Vagina (tissue), 2 donors: ENCODE measurements at regions not wholly inside any gene's neighbourhood (a gene's known extent, or its start where the extent isn't known, plus 50 kb on each side); places are given as distances from the start of the nearest gene placed in this dataset.
"Not testable (repeated sequence)": the region's sequence is repeated elsewhere in the genome, so short reads cannot be mapped to it uniquely, and the experiment has no call there.

ENCODE experiments used
- DNase-seq, 2 donors: peaks; one replicate each; pipeline ENCODE4 v3.0.0-alpha.2; 2017; ENCODE audit errors: extremely low spot score in 2 of 2
- H3K27ac ChIP-seq: fragments of 200-600 bp; sonication (generic); one replicate; pipeline ENCODE4 v1.5.1; 2019
- H3K27me3 ChIP-seq: fragments of 200-600 bp; sonication (generic); one replicate; pipeline ENCODE4 v1.5.1; 2019
- H3K36me3 ChIP-seq, 2 donors: fragments of 200-600 bp; sonication (generic); one replicate each; pipeline ENCODE4 v1.5.1; 2017 to 2019
- H3K4me1 ChIP-seq: fragments of 200-600 bp; sonication (generic); one replicate; pipeline ENCODE4 v1.5.1; 2019
- H3K4me3 ChIP-seq, 2 donors: fragments of 200-600 bp; sonication (generic); 1 replicate in 1 of 2; 2 replicates in 1 of 2; pipeline ENCODE4 v1.5.1; 2016 to 2019
- H3K9me3 ChIP-seq: fragments of 200-600 bp; sonication (generic); one replicate; pipeline ENCODE4 v1.5.1; 2019
- POLR2A ChIP-seq, 2 donors: fragments of 450-650 bp; IDR thresholded peaks; one replicate each; pipeline ENCODE4 v1.6.1; 2017; ENCODE audit warnings: antibody characterized with exemption in 2 of 2, mild to moderate bottlenecking in 2 of 2, moderate library complexity in 2 of 2
- POLR2AphosphoS5 ChIP-seq, 2 donors: sonication (generic); formaldehyde crosslinking; IDR thresholded peaks; one replicate each; pipeline ENCODE4 v1.9.0; 2017; ENCODE audit warnings: antibody characterized with exemption in 2 of 2, mild to moderate bottlenecking in 2 of 2, low read depth in 1 of 2; ENCODE audit not compliant: insufficient read depth in 1 of 2
- intact Hi-C: fragments of 100-400 bp; cut with DNase I; formaldehyde crosslinking; loops from one replicate; pipeline ENCODE4 v1.15.1; 2023
- TF ChIP-seq, protein P1 (sequence below), 3 experiments: fragments of 450-650 bp in 2 of 3; fragments of 200-600 bp in 1 of 3; sonication (generic) in 1 of 3; IDR thresholded peaks; one replicate each; pipeline ENCODE4 v1.5.1; 2017 to 2019; ENCODE audit warnings: antibody characterized with exemption in 3 of 3, mild to moderate bottlenecking in 2 of 3, moderate library complexity in 2 of 3

DNA sequence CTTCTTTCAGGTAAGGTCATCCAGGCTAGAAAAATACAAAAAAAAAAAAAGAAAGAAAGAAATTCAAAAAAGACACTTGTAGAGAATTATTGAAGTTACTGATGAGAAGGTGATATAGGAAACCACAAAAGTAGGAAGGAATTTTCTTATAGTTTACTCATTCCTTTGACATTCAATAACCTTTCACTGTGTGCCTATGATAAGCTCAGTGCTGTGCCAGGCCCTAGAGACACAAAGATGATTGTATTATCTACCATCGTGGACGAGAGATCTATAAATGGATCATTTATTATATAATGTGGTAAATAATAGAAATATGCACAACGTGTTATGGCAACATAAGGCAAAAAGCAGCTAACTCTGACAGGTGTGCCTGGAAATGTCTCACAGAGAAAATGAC is 109.6 kb upstream of the NGF start:
- Histone ChIP-seq H3K4me3 (no peak overlapping the region), H3K27me3 (no peaks in the 10 kb centered on the region), H3K4me1 (no peaks in the 10 kb centered on the region), H3K36me3 (no peaks in the 10 kb centered on the region), H3K27ac (no peak overlapping the region), H3K9me3 (no peaks in the 10 kb centered on the region)
- intact Hi-C loops = no loop called here
- no peak for DNase-seq
- no peak for TF ChIP-seq POLR2A (IDR thresholded peaks at IDR 0.05)
- no peak for TF ChIP-seq POLR2AphosphoS5 (IDR thresholded peaks at IDR 0.05; ENCODE audit: insufficient read depth in 1 of 2, low read depth in 1 of 2)
- TF ChIP-seq, protein P1, sequence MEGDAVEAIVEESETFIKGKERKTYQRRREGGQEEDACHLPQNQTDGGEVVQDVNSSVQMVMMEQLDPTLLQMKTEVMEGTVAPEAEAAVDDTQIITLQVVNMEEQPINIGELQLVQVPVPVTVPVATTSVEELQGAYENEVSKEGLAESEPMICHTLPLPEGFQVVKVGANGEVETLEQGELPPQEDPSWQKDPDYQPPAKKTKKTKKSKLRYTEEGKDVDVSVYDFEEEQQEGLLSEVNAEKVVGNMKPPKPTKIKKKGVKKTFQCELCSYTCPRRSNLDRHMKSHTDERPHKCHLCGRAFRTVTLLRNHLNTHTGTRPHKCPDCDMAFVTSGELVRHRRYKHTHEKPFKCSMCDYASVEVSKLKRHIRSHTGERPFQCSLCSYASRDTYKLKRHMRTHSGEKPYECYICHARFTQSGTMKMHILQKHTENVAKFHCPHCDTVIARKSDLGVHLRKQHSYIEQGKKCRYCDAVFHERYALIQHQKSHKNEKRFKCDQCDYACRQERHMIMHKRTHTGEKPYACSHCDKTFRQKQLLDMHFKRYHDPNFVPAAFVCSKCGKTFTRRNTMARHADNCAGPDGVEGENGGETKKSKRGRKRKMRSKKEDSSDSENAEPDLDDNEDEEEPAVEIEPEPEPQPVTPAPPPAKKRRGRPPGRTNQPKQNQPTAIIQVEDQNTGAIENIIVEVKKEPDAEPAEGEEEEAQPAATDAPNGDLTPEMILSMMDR (IDR thresholded peaks at IDR 0.05) = no peak

DNA sequence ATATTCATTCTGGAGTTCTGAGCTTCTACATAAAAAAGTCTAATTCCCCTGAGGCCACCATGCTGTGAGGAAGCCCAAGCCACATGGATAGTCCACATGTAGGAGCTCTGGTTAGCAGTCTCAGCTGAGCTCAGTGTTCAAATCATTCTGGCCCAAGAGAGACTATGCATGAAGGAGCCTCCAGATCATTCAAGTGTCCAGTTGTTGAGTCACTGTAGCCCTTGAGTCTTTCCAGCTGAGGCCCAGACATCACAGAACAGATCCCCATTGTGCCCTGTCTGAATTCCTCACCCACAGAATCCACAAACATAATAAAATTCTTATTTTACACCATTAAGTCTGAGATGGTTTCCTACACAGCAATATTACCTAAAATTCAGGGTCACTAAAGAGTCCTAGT is 107.0 kb upstream of the NGF start:
- TF ChIP-seq POLR2AphosphoS5 (IDR thresholded peaks at IDR 0.05; ENCODE audit: insufficient read depth in 1 of 2, low read depth in 1 of 2) = no peak
- TF ChIP-seq, protein P1 (IDR thresholded peaks at IDR 0.05) = no peak
- no peak for TF ChIP-seq POLR2A (IDR thresholded peaks at IDR 0.05)
- Histone ChIP-seq H3K27me3 (no peaks in the 10 kb centered on the region), H3K36me3 (no peaks in the 10 kb centered on the region), H3K4me1 (no peaks in the 10 kb centered on the region), H3K9me3 (no peaks in the 10 kb centered on the region), H3K4me3 (no peak overlapping the region), H3K27ac (no peak overlapping the region)
- intact Hi-C loops = no loop called here
- no peak for DNase-seq

DNA sequence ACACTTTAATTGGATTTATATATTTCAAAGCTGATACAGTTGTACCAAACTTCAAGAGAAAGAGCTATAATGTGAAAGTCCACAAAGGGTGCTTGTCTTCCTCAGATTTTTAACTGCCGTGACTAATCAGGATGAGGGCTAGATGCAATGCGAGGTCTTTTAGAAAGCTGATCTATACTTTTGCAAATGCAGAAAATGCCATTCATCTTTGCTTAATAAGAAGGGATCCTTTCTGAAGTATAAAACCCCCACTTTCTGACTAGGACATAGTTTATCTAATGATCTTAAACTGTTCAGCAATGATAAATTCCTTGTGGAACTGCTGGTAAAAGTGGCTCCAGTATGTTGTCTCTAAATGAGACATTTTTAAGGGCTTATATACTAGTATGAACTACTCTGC is 102.7 kb upstream of the NGF start:
- Histone ChIP-seq H3K27ac (no peak overlapping the region), H3K27me3 (no peaks in the 10 kb centered on the region), H3K4me3 (no peak overlapping the region), H3K4me1 (no peaks in the 10 kb centered on the region), H3K36me3 (no peaks in the 10 kb centered on the region), H3K9me3 (no peaks in the 10 kb centered on the region)
- no peak for DNase-seq
- intact Hi-C loops = no loop called here
- TF ChIP-seq POLR2AphosphoS5 (IDR thresholded peaks at IDR 0.05; ENCODE audit: insufficient read depth in 1 of 2, low read depth in 1 of 2) (no peak), POLR2A (IDR thresholded peaks at IDR 0.05) (no peak)
- TF ChIP-seq, protein P1 (IDR thresholded peaks at IDR 0.05) = no peak

DNA sequence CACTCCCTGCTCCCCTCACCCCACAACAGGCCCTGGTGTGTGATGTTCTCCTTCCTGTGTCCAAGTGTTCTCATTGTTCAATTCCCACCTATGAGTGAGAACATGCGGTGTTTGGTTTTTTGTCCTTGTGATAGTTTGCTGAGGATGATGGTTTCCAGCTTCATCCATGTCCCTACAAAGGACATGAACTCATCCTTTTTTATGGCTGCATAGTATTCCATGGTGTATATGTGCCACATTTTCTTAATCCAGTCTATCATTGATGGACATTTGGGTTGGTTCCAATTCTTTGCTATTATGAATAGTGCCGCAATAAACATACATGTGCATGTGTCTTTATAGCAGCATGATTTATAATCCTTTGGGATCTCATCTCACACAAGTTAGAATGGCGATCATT is 101.5 kb upstream of the NGF start:
- H3K36me3 ChIP-seq, H3K27ac ChIP-seq, H3K4me3 ChIP-seq, H3K9me3 ChIP-seq, DNase-seq, intact Hi-C loops, H3K27me3 ChIP-seq, H3K4me1 ChIP-seq: not testable (repeated sequence)

DNA sequence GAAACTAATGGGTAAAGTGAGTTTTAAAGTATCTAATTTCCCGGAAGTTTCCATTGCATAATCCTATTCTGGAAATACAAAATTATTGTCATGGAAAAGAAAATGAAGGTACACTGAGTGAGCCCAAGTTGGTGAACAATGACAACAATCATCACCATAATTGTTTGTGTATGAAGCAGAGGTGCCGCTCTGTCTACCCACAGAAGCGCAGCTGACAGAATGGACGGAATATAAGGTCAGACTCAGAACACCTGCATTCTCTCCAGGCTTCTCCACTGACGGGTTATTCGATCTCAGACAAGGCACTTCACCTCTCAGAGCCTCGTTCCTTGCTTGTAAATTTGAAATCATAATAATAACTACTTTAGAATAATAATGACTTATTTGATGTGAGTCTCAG is 99.1 kb upstream of the NGF start:
- Histone ChIP-seq H3K27ac (no peak overlapping the region), H3K27me3 (no peaks in the 10 kb centered on the region), H3K9me3 (no peaks in the 10 kb centered on the region), H3K4me1 (no peaks in the 10 kb centered on the region), H3K36me3 (no peaks in the 10 kb centered on the region), H3K4me3 (no peak overlapping the region)
- intact Hi-C loops = no loop called here
- TF ChIP-seq, protein P1 (IDR thresholded peaks at IDR 0.05) = no peak
- TF ChIP-seq POLR2AphosphoS5 (IDR thresholded peaks at IDR 0.05; ENCODE audit: insufficient read depth in 1 of 2, low read depth in 1 of 2) = no peak
- no peak for TF ChIP-seq POLR2A (IDR thresholded peaks at IDR 0.05)
- DNase-seq = no peak

DNA sequence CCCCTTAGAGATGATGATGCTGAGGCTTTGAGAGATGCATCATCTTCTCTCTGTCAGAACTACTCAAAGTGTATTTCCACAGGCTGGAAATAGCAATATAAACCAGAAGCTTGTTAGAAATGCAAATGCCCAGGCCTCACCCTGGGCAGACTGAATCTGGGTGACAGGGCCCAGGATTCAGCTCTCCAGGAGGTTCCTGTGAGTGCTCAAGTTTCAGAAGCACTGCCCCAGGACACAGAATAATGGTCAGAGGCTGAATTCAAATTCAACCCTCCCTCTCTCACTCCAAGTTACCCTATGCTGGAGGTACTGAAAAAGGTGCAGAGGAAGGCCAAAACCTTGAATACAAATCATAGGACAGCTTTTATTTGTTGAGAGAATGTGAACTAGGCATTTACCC is 98.5 kb upstream of the NGF start:
- Histone ChIP-seq H3K4me3 (no peak overlapping the region), H3K27ac (no peak overlapping the region), H3K27me3 (no peaks in the 10 kb centered on the region), H3K9me3 (no peaks in the 10 kb centered on the region), H3K36me3 (no peaks in the 10 kb centered on the region), H3K4me1 (no peaks in the 10 kb centered on the region)
- DNase-seq = no peak
- TF ChIP-seq, protein P1 (IDR thresholded peaks at IDR 0.05) = no peak
- no peak for TF ChIP-seq POLR2A (IDR thresholded peaks at IDR 0.05)
- no peak for TF ChIP-seq POLR2AphosphoS5 (IDR thresholded peaks at IDR 0.05; ENCODE audit: insufficient read depth in 1 of 2, low read depth in 1 of 2)
- intact Hi-C loops = no loop called here
